Stomach (tissue), 4 donors: ENCODE measurements at regions not wholly inside any gene's neighbourhood (a gene's known extent, or its start where the extent isn't known, plus 50 kb on each side); places are given as distances from the start of the nearest gene placed in this dataset.

Experiments
- POLR2A ChIP-seq, 4 donors: fragments of 450-650 bp; IDR thresholded peaks; one replicate each; pipeline ENCODE4 v1.6.1; 2016; ENCODE audit warnings: antibody characterized with exemption in 4 of 4, control low read depth in 2 of 4, mild to moderate bottlenecking in 1 of 4, moderate library complexity in 1 of 4
- TF ChIP-seq, protein P1 (sequence below), 7 experiments: fragments of 450-650 bp in 4 of 7; fragments of 200-600 bp in 3 of 7; sonication (generic) in 3 of 7; IDR thresholded peaks; one replicate each; pipeline ENCODE4 v1.5.1; 2016 to 2019; ENCODE audit warnings: antibody characterized with exemption in 7 of 7, control low read depth in 2 of 7, mild to moderate bottlenecking in 1 of 7

DNA sequence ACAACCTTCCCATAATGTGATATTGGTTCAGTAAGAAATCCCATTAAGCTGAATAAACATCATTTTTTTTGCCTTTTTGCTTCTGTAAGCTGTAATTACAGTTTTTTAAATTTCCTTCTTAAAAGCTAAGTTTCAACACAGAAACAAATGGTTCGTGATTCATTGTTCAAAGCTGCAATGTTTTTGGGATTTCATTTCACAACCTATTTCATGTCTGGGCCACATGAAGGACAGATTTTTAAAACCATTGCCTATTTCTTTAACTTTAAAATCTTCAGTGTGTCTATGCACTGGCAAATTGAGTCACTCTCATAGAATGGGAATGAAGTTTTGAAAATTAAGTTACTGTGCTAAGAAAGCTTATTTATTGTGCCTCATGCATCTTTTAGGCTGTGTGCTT lies 66.9 kb downstream of the TFPI2 start:
- TF ChIP-seq, protein P1, sequence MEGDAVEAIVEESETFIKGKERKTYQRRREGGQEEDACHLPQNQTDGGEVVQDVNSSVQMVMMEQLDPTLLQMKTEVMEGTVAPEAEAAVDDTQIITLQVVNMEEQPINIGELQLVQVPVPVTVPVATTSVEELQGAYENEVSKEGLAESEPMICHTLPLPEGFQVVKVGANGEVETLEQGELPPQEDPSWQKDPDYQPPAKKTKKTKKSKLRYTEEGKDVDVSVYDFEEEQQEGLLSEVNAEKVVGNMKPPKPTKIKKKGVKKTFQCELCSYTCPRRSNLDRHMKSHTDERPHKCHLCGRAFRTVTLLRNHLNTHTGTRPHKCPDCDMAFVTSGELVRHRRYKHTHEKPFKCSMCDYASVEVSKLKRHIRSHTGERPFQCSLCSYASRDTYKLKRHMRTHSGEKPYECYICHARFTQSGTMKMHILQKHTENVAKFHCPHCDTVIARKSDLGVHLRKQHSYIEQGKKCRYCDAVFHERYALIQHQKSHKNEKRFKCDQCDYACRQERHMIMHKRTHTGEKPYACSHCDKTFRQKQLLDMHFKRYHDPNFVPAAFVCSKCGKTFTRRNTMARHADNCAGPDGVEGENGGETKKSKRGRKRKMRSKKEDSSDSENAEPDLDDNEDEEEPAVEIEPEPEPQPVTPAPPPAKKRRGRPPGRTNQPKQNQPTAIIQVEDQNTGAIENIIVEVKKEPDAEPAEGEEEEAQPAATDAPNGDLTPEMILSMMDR (IDR thresholded peaks at IDR 0.05), result no peak
- TF ChIP-seq POLR2A (IDR thresholded peaks at IDR 0.05), result no peak
